ENCODE measurements at regions not wholly inside any gene's neighbourhood (a gene's known extent, or its start where the extent isn't known, plus 50 kb on each side); places are given as distances from the start of the nearest gene placed in this dataset.
A peak's percentile ranks its signal among the peaks of the same experiment; 100 is the strongest.

DNA sequence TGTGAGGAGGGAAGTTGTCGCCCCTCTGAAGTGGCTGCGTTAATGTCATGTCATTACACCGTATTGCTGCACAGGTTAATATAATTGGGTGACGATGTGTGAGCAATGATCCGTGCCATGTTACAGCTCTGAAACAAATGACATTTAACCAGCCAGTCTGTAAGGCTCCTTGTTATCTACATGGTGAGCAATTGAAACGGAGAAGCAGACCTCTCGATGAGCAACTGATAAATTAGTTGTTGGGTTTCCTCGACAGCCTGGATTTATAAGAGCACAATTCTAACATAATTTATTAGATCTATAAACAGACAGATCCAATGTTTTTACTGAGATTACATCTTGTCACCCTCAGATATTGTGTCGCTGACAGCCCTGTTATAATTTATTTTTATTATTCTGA is 49.9 kb upstream of the MAFB start:
- CTCF ChIA-PET: interaction anchor here (0.8 to 5.9 kb wide), 6 partner anchors 10 to 225 kb away, joined by 3 to 116 read pairs (median 6); no protein-coding TSS in a partner anchor
- no peak overlapping the region for H3K4me3 Mint-ChIP-seq
- DNase-seq: no peak
- no peaks in the 10 kb centered on the region for H3K36me3 Mint-ChIP-seq (ENCODE audit: low read depth)
- no peaks in the 10 kb centered on the region for H3K4me1 Mint-ChIP-seq (ENCODE audit: low read depth)
- POLR2A ChIA-PET: no interaction called here
- no peak for ATAC-seq
- H3K27me3 Mint-ChIP-seq (ENCODE audit: low read depth): peaks cover 25% of the 10 kb centered on the region
- H3K27ac Mint-ChIP-seq: no peak overlapping the region
- no peaks in the 10 kb centered on the region for H3K9me3 Mint-ChIP-seq (ENCODE audit: insufficient read depth)

DNA sequence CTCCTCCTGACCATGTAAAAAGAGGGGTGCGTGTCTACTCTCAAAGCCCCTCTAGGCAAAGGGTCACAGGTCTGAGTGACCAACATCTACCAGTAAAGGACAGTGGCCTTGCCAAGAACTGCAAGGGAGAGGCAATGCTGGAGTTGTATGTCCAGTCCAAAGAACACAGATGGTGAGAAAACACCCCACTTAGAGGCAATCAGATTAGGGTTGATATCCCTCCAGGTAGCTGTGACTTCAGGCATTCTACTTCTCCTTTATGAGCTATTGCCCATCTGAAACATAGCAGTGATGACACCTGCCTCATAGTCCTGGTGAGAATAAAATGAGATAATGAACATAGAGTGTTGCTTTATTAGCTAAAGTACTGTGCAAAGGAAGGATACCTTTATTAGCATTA is 50.8 kb upstream of the MAFB start:
- no peaks in the 10 kb centered on the region for H3K36me3 Mint-ChIP-seq (ENCODE audit: low read depth)
- peaks cover 24% of the 10 kb centered on the region for H3K27me3 Mint-ChIP-seq (ENCODE audit: low read depth)
- CTCF ChIA-PET: interaction anchor here (1.2 to 5.9 kb wide), 7 partner anchors 10 to 252 kb away, joined by 3 to 116 read pairs (median 7); no protein-coding TSS in a partner anchor
- POLR2A ChIA-PET: no interaction called here
- H3K4me3 Mint-ChIP-seq: no peak overlapping the region
- no peak for DNase-seq
- no peaks in the 10 kb centered on the region for H3K4me1 Mint-ChIP-seq (ENCODE audit: low read depth)
- no peak for ATAC-seq
- no peaks in the 10 kb centered on the region for H3K9me3 Mint-ChIP-seq (ENCODE audit: insufficient read depth)
- no peak overlapping the region for H3K27ac Mint-ChIP-seq

DNA sequence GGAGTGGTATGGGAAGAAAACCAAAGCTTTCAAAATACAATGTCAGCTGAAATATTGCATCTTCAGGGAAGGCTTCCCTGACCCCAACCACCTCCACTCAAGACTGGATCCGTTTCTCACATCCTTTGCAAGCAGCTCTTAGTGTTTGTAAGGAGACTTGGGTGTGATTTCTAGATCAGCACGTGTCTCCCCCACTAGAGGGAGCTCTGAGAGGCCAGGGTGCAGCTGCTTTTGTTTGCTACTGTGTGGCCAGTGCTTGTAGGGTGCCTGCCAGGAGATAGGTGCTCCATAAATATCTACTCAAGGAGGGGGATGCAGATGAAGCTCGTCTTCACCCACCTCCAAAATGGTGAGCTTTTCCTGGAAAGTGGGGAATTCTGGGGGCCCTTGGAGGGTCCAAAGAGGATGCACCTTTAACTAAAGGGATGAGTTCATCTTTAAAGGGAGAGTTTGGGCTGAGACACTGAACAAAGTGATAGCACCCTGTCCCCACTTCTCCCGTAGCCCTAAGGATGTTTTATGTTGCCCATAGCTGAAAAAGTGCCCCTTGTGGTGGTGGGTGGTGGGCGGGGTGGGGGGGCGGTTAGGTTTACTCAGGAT is 52.6 kb upstream of the MAFB start:
- ChIA-PET CTCF (interaction anchor here (0.6 to 5.9 kb wide), 30 partner anchors 9 to 598 kb away, joined by 3 to 116 read pairs (median 4); no protein-coding TSS in a partner anchor), POLR2A (interaction anchor here (0.5 to 0.9 kb wide), 2 partner anchors 212 to 222 kb away, joined by 3 to 4 read pairs; no protein-coding TSS in a partner anchor)
- no peak overlapping the region for H3K4me3 Mint-ChIP-seq
- peak; percentile 71 for DNase-seq
- ATAC-seq: no peak
- no peaks in the 10 kb centered on the region for H3K36me3 Mint-ChIP-seq (ENCODE audit: low read depth)
- peaks cover 18% of the 10 kb centered on the region for H3K27me3 Mint-ChIP-seq (ENCODE audit: low read depth)
- no peaks in the 10 kb centered on the region for H3K4me1 Mint-ChIP-seq (ENCODE audit: low read depth)
- no peak overlapping the region for H3K27ac Mint-ChIP-seq
- H3K9me3 Mint-ChIP-seq (ENCODE audit: insufficient read depth): no peaks in the 10 kb centered on the region

DNA sequence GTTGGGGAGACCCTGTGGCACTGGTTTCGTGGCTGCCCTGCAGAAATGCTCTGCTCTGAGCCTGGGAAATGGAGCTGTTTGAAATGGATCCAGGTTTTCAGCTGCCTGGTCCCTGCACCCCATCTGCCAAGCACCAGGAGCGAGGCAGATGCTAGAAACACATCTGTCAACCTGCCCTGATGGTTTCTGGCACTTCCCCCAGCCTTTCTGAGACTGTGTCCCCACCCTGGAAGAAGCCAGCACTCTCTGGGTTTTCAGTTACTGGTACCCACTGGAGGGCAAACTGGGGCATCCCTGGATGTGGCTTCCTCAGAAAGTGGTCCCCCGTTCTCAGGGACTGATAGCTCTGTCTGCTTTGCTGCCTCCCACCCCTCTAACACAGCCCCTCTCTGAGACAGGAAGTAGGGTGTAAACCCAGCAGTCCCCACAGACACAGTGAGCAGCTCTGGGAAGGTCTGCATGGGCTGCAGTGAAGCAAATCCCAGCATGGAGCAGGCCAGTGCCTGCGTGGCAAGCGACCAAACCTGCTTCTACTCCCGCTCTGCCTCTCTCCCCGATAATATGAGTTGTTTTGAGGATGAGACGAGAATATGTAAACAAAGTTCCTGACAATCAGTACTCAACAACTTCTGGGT is 54.2 kb upstream of the MAFB start:
- POLR2A ChIA-PET: no interaction called here
- Mint-ChIP-seq H3K27ac (no peak overlapping the region), H3K36me3 (ENCODE audit: low read depth) (no peaks in the 10 kb centered on the region), H3K27me3 (ENCODE audit: low read depth) (peaks cover 24% of the 10 kb centered on the region), H3K4me1 (ENCODE audit: low read depth) (no peaks in the 10 kb centered on the region), H3K9me3 (ENCODE audit: insufficient read depth) (no peaks in the 10 kb centered on the region), H3K4me3 (no peak overlapping the region)
- DNase-seq (no peak), ATAC-seq (no peak)
- CTCF ChIA-PET: interaction anchor here (1.0 to 5.9 kb wide), 4 partner anchors 16 to 220 kb away, joined by 3 to 116 read pairs (median 4); no protein-coding TSS in a partner anchor

DNA sequence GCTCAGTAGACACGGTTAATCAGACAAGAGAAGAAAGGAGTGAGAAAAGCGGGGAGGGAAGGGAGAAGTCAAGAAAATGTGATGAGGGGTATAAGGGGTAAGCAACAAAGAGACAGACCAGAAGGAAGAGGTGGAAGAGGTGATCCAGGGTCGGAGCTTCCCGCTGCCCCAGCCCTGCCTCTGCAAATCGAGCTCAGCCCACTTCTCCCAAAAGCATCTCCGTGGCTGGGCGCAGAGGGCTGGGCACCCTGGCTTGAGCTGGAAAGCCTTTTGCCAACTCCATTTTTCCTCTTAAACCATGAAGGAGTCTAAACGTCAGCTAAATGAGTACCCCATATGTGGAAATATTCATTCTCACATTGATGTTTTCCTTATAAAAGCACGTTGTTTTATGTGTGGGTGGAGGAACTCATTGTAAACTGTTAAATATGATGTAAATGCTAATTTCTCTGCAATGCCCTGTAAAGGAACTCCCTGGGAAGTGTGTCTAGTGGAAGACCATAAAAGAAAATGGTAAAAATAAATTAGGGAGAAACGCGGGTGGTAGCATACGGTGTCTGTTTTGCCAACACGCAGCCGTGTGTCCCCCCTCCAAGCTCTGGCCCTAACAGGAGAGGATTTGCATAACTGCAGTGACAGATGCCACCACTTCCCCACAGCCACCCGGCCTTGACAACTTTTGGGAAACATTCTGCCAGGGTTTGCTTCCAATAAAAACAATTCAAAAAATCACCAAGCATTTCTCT is 55.2 kb upstream of the MAFB start:
- Mint-ChIP-seq H3K36me3 (ENCODE audit: low read depth) (no peaks in the 10 kb centered on the region), H3K4me3 (no peak overlapping the region), H3K9me3 (ENCODE audit: insufficient read depth) (no peaks in the 10 kb centered on the region), H3K27me3 (ENCODE audit: low read depth) (peaks cover 28% of the 10 kb centered on the region), H3K27ac (no peak overlapping the region), H3K4me1 (ENCODE audit: low read depth) (no peaks in the 10 kb centered on the region)
- ChIA-PET POLR2A (no interaction called here), CTCF (interaction anchor here (1.8 to 5.9 kb wide), 3 partner anchors 53 to 219 kb away, joined by 4 to 116 read pairs (median 11); no protein-coding TSS in a partner anchor)
- DNase-seq: no peak
- ATAC-seq: no peak

DNA sequence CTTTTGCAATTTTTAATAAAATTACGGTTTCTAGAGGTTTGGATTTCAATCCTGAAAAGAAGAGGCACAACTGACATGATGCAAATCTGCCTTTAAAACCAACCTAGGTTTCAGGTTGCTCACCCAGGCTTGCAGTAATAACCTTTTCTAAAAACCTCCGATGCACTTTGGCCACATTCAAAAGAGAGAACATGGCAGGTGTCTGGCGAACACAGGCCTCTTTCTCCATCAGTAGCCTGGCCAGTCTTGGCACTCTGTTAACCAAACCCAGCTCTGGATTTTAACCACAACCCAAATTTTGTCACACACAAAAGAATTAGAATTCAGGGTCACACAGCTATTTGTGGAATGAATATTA is 55.8 kb upstream of the MAFB start:
- Mint-ChIP-seq H3K4me3 (no peak overlapping the region), H3K27ac (no peak overlapping the region), H3K4me1 (ENCODE audit: low read depth) (no peaks in the 10 kb centered on the region), H3K36me3 (ENCODE audit: low read depth) (no peaks in the 10 kb centered on the region), H3K27me3 (ENCODE audit: low read depth) (peaks cover 28% of the 10 kb centered on the region), H3K9me3 (ENCODE audit: insufficient read depth) (no peaks in the 10 kb centered on the region)
- no peak for ATAC-seq
- no peak for DNase-seq
- POLR2A ChIA-PET: no interaction called here
- CTCF ChIA-PET: interaction anchor here (2.4 kb wide), 1 partner anchor 218 kb away, joined by 11 read pairs; no protein-coding TSS in a partner anchor

DNA sequence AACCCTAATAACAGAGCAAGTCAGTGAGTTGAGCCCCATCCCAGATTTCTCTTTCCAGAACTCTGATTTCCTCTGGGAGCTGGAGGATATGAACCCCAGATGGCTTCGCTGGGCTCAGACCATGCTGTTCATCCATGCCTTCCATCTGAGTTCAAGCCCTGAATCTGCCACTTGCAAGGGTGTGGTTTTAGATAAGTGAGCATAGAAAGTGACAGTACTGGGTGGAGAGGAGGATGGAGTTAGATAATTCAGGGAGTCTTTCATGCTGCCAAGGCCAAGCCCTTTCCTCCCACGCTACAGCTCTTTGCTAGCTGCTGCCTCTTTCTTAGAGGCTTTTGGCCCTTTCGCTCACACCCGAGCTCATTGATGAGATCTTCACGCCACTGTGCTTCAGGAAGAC is 57.2 kb upstream of the MAFB start:
- CTCF ChIA-PET: interaction anchor here (2.4 kb wide), 1 partner anchor 217 kb away, joined by 11 read pairs; no protein-coding TSS in a partner anchor
- Mint-ChIP-seq H3K9me3 (ENCODE audit: insufficient read depth) (no peaks in the 10 kb centered on the region), H3K4me1 (ENCODE audit: low read depth) (no peaks in the 10 kb centered on the region), H3K4me3 (no peak overlapping the region), H3K27ac (no peak overlapping the region), H3K27me3 (ENCODE audit: low read depth) (peaks cover 27% of the 10 kb centered on the region), H3K36me3 (ENCODE audit: low read depth) (no peaks in the 10 kb centered on the region)
- no peak for ATAC-seq
- POLR2A ChIA-PET: no interaction called here
- no peak for DNase-seq

DNA sequence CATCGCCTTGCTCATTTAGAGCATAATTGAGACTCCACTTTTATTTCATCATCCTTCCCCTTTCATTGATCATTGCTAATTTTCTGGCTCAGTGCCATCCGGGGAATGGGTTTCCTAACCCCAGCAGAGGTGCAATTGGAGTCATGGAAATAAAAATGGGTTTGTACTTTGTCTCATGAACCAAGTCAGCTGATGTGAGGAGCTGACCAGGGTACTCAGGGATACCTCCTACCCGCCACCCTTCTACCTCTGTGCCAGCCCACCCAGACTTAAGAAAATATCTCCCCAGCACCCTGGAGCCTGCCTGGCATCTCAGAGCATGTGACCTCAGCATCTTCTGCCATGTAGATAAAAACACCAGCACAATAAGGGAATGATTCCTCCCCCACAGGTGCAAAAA is 59.1 kb upstream of the MAFB start:
- ATAC-seq (no peak), DNase-seq (no peak)
- CTCF ChIA-PET: no interaction called here
- peaks cover 2% of the 10 kb centered on the region for H3K4me1 Mint-ChIP-seq (ENCODE audit: low read depth)
- H3K27me3 Mint-ChIP-seq (ENCODE audit: low read depth): peaks cover 24% of the 10 kb centered on the region
- H3K9me3 Mint-ChIP-seq (ENCODE audit: insufficient read depth): no peaks in the 10 kb centered on the region
- no peak overlapping the region for H3K4me3 Mint-ChIP-seq
- H3K36me3 Mint-ChIP-seq (ENCODE audit: low read depth): no peaks in the 10 kb centered on the region
- POLR2A ChIA-PET: no interaction called here
- no peak overlapping the region for H3K27ac Mint-ChIP-seq

DNA sequence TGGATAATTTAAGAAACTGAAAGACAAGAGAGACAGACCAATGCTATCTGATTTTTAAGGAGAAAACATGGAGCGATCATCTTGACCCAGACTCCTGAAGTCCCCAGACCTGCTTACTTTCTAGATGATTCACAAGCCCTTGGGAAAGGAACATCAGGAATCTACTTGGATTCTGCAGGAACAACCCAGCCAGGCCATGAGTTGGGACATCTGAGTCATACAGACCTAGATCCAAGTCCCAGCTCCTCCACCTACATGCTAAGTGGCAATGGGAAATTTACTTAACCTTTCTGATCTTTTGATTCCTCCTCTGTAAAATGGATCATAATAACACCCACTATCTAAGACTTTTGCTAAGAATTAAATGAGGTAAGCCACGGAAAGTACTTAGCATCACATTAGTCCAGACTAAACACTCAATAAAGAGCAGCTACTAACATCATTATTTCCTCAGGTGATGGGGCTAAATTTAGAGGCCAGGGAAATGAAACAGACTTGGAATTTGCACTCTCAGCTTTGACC is 61.0 kb upstream of the MAFB start:
- DNase-seq (no peak), ATAC-seq (no peak)
- Mint-ChIP-seq H3K4me3 (no peak overlapping the region), H3K9me3 (ENCODE audit: insufficient read depth) (no peaks in the 10 kb centered on the region), H3K4me1 (ENCODE audit: low read depth) (peaks cover 13% of the 10 kb centered on the region), H3K36me3 (ENCODE audit: low read depth) (no peaks in the 10 kb centered on the region), H3K27ac (no peak overlapping the region), H3K27me3 (ENCODE audit: low read depth) (peaks cover 18% of the 10 kb centered on the region)
- POLR2A ChIA-PET: interaction anchor here (1.5 kb wide), 1 partner anchor 10 kb away, joined by 4 read pairs; no protein-coding TSS in a partner anchor
- CTCF ChIA-PET: interaction anchor here (1.4 to 1.6 kb wide), 2 partner anchors 9 to 10 kb away, joined by 7 to 8 read pairs; no protein-coding TSS in a partner anchor

DNA sequence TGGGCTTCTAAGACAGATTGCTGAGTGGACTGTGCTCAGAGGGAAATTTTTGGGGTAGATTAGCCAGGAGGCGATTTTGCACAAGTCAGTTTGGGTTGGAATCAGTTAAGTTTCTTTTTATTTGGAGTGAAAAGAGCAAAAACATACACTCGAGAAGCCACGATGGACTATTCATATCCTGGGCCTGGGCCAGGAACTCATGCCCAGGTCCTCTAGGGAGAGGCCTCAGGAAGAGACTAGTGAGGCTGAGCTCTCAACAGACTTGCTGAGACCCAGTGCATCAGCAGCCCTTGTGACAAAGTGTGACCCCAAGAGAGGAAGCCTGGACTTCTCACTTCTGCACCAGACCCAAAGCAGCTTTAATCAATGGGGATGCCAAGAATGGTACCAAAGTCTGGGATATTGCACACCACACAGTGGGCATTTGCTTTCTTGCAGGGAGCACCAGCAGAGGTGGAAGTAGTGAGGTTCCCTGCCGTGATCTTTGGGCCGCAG is 61.6 kb upstream of the MAFB start:
- H3K9me3 Mint-ChIP-seq (ENCODE audit: insufficient read depth): no peaks in the 10 kb centered on the region
- ChIA-PET CTCF (interaction anchor here (1.6 kb wide), 1 partner anchor 9 kb away, joined by 7 read pairs; no protein-coding TSS in a partner anchor), POLR2A (no interaction called here)
- H3K27me3 Mint-ChIP-seq (ENCODE audit: low read depth): peaks cover 18% of the 10 kb centered on the region
- ATAC-seq (no peak), DNase-seq (no peak)
- no peaks in the 10 kb centered on the region for H3K36me3 Mint-ChIP-seq (ENCODE audit: low read depth)
- H3K4me3 Mint-ChIP-seq: no peak overlapping the region
- peaks cover 13% of the 10 kb centered on the region for H3K4me1 Mint-ChIP-seq (ENCODE audit: low read depth)
- no peak overlapping the region for H3K27ac Mint-ChIP-seq

DNA sequence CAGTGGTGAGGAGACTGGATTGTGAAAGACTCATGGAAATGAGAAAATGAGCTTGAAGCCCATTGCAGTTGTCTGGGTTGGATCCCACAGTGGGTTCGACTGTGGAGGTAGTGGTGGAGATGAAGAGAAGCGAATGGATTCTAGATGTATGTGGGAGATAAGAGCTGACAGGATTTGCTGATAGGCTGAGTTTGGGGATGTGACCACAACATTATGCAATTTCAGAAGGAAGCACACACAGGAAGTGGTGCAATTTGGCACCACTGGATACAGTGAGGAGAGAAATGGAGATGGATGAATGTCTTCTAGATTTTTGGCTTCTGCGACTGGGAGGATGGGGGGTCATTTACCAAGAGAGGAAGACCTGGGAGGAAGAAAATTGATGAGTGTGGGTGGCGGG is 64.4 kb upstream of the MAFB start:
- Mint-ChIP-seq H3K4me1 (ENCODE audit: low read depth) (peaks cover 38% of the 10 kb centered on the region), H3K9me3 (ENCODE audit: insufficient read depth) (no peaks in the 10 kb centered on the region), H3K27ac (no peak overlapping the region), H3K36me3 (ENCODE audit: low read depth) (no peaks in the 10 kb centered on the region), H3K4me3 (no peak overlapping the region), H3K27me3 (ENCODE audit: low read depth) (peaks cover 8% of the 10 kb centered on the region)
- POLR2A ChIA-PET: no interaction called here
- CTCF ChIA-PET: interaction anchor here (1.1 to 1.2 kb wide), 2 partner anchors 12 to 209 kb away, joined by 5 to 7 read pairs; no protein-coding TSS in a partner anchor
- ATAC-seq (no peak), DNase-seq (no peak)
